GM13977 (cell line): ENCODE measurements at regions not wholly inside any gene's neighbourhood (a gene's known extent, or its start where the extent isn't known, plus 50 kb on each side); places are given as distances from the start of the nearest gene placed in this dataset.

Experiments
- DNase-seq: peaks from one replicate; pipeline ENCODE4 v3.0.0; 2012; ENCODE audit warnings: low spot score
- CTCF ChIP-seq: IDR thresholded peaks from 2 replicates; pipeline ENCODE4 v1.5.1; 2012; ENCODE audit warnings: mild to moderate bottlenecking, control low read depth; ENCODE audit not compliant: insufficient read depth; ENCODE audit errors: extremely low read depth, missing control alignments
- in situ Hi-C: fragments of 300-500 bp; cut with MboI; formaldehyde crosslinking; loops from one replicate; pipeline ENCODE4 v1.12.0; 2022; ENCODE audit warnings: low sequenced_read_pairs, low pct_unique_long_range_greater_than_20kb, mixed read lengths, inconsistent platforms; ENCODE audit not compliant: unreplicated experiment

GRCh38 chr5:57703721-57704120 is 221.1 kb upstream of the ACTBL2 start:
- no peak for DNase-seq
- TF ChIP-seq CTCF = no peak
- in situ Hi-C loops = no loop called here

- no peak for DNase-seq
- in situ Hi-C loops = no loop called here
- TF ChIP-seq CTCF = no peak
Observed at GRCh38 chr5:57700484-57700883, 217.9 kb upstream of the ACTBL2 start.

GRCh38 chr5:57700072-57700471 is 217.5 kb upstream of the ACTBL2 start:
- DNase-seq = no peak
- TF ChIP-seq CTCF = no peak
- in situ Hi-C loops = no loop called here

GRCh38 chr5:57698802-57699201 is 216.2 kb upstream of the ACTBL2 start:
- in situ Hi-C loops = no loop called here
- no peak for DNase-seq
- no peak for TF ChIP-seq CTCF

GRCh38 chr5:57698086-57698485 is 215.5 kb upstream of the ACTBL2 start:
- in situ Hi-C loops = no loop called here
- no peak for TF ChIP-seq CTCF
- DNase-seq = no peak

GRCh38 chr5:57696825-57697570 is 214.4 kb upstream of the ACTBL2 start:
- DNase-seq = no peak
- no peak for TF ChIP-seq CTCF
- in situ Hi-C loops = no loop called here

- in situ Hi-C loops = no loop called here
- TF ChIP-seq CTCF = no peak
Observed at GRCh38 chr5:57696389-57696769, 213.8 kb upstream of the ACTBL2 start.

More at GRCh38 chr5:57696389-57696769, 213.8 kb upstream of the ACTBL2 start:
- DNase-seq = no peak
